ENCODE measurements at regions not wholly inside any gene's neighbourhood (a gene's known extent, or its start where the extent isn't known, plus 50 kb on each side); places are given as distances from the start of the nearest gene placed in this dataset.

GRCh38 chr2:71962911-71963694, 184.6 kb downstream of the CYP26B1 start:
- TF ChIP-seq EZH2 (IDR thresholded peaks at IDR 0.05; ENCODE audit: borderline replicate concordance) (no peak), CTCF (IDR thresholded peaks at IDR 0.05; ENCODE audit: poor library complexity) (no peak)

Data from hepatocyte (in vitro differentiated cells).